ENCODE measurements at regions not wholly inside any gene's neighbourhood (a gene's known extent, or its start where the extent isn't known, plus 50 kb on each side); places are given as distances from the start of the nearest gene placed in this dataset.

GRCh38 chr5:5063533-5063953, 76.6 kb upstream of the ADAMTS16 start:
- no peak for DNase-seq
- H3K36me3 ChIP-seq (replicated peaks; ENCODE audit: insufficient read depth, low read length): no peaks in the 10 kb centered on the region
- H3K9me2 ChIP-seq (replicated peaks; ENCODE audit: insufficient read depth, low read length): no peaks in the 10 kb centered on the region
- H3F3A ChIP-seq (ENCODE audit: insufficient read depth, low read length): peaks cover 14% of the 10 kb centered on the region
- no peak for TF ChIP-seq EZH2 (optimal IDR thresholded peaks at IDR 0.05; ENCODE audit: low read depth, low read length)
- peak; percentile 14; the same call in 1 of the 2 replicates for TF ChIP-seq CTCF (IDR thresholded peaks at IDR 0.05; ENCODE audit: low read length)
- H2AFZ ChIP-seq (ENCODE audit: low read length): no peak overlapping the region
- no peak overlapping the region for H3K4me3 ChIP-seq (ENCODE audit: low read length)
- H3K27me3 ChIP-seq (replicated peaks; ENCODE audit: insufficient read depth, low read length): no peaks in the 10 kb centered on the region
- no peaks in the 10 kb centered on the region for H4K20me1 ChIP-seq (ENCODE audit: insufficient read depth, low read length)
- H3K9ac ChIP-seq (ENCODE audit: low read length): no peak overlapping the region
- H3K4me2 ChIP-seq (ENCODE audit: low read depth, low read length): no peak overlapping the region
- no peak overlapping the region for H3K27ac ChIP-seq (ENCODE audit: low read length)
- no peaks in the 10 kb centered on the region for H3K79me2 ChIP-seq (ENCODE audit: low read length)
- no peaks in the 10 kb centered on the region for H3K9me3 ChIP-seq (replicated peaks; ENCODE audit: insufficient read depth, low read length)
- H3K4me1 ChIP-seq (ENCODE audit: low read length): peaks cover 11% of the 10 kb centered on the region; the same call in 1 of the 2 replicates

GRCh38 chr5:5065472-5065871, 74.7 kb upstream of the ADAMTS16 start:
- Histone ChIP-seq H2AFZ (ENCODE audit: low read length) (peak overlapping the region; percentile 66; the same call in 1 of the 2 replicates), H4K20me1 (ENCODE audit: insufficient read depth, low read length) (no peaks in the 10 kb centered on the region), H3K79me2 (ENCODE audit: low read length) (no peaks in the 10 kb centered on the region), H3K9me2 (replicated peaks; ENCODE audit: insufficient read depth, low read length) (no peaks in the 10 kb centered on the region), H3K4me2 (ENCODE audit: low read depth, low read length) (peak overlapping the region; percentile 73), H3K9me3 (replicated peaks; ENCODE audit: insufficient read depth, low read length) (no peaks in the 10 kb centered on the region), H3K4me1 (ENCODE audit: low read length) (peaks cover 11% of the 10 kb centered on the region; the same call in 1 of the 2 replicates), H3K27ac (ENCODE audit: low read length) (peak overlapping the region; percentile 62; the same call in 1 of the 2 replicates), H3K27me3 (replicated peaks; ENCODE audit: insufficient read depth, low read length) (no peaks in the 10 kb centered on the region), H3F3A (ENCODE audit: insufficient read depth, low read length) (peaks cover 14% of the 10 kb centered on the region), H3K9ac (ENCODE audit: low read length) (no peak overlapping the region), H3K4me3 (ENCODE audit: low read length) (peak overlapping the region; percentile 38), H3K36me3 (replicated peaks; ENCODE audit: insufficient read depth, low read length) (no peaks in the 10 kb centered on the region)
- DNase-seq: no peak
- no peak for TF ChIP-seq CTCF (IDR thresholded peaks at IDR 0.05; ENCODE audit: low read length)
- no peak for TF ChIP-seq EZH2phosphoT487 (IDR thresholded peaks at IDR 0.05; ENCODE audit: low read length)
- TF ChIP-seq EZH2 (optimal IDR thresholded peaks at IDR 0.05; ENCODE audit: low read depth, low read length): no peak

GRCh38 chr5:5066276-5067186, 73.6 kb upstream of the ADAMTS16 start:
- H4K20me1 ChIP-seq (ENCODE audit: insufficient read depth, low read length): no peaks in the 10 kb centered on the region

More at GRCh38 chr5:5066276-5067186, 73.6 kb upstream of the ADAMTS16 start:
- Histone ChIP-seq H3K4me2 (ENCODE audit: low read depth, low read length) (peak overlapping the region; percentile 73), H2AFZ (ENCODE audit: low read length) (peak overlapping the region; percentile 66), H3K79me2 (ENCODE audit: low read length) (no peaks in the 10 kb centered on the region), H3K9ac (ENCODE audit: low read length) (no peak overlapping the region; the same call in 1 of the 2 replicates), H3K9me3 (replicated peaks; ENCODE audit: insufficient read depth, low read length) (no peaks in the 10 kb centered on the region), H3K9me2 (replicated peaks; ENCODE audit: insufficient read depth, low read length) (no peaks in the 10 kb centered on the region), H3F3A (ENCODE audit: insufficient read depth, low read length) (peaks cover 14% of the 10 kb centered on the region), H3K27me3 (replicated peaks; ENCODE audit: insufficient read depth, low read length) (no peaks in the 10 kb centered on the region), H3K36me3 (replicated peaks; ENCODE audit: insufficient read depth, low read length) (no peaks in the 10 kb centered on the region), H3K27ac (ENCODE audit: low read length) (peak overlapping the region; percentile 62; the same call in 1 of the 2 replicates), H3K4me3 (ENCODE audit: low read length) (peak overlapping the region; percentile 38), H3K4me1 (ENCODE audit: low read length) (peaks cover 11% of the 10 kb centered on the region; the same call in 1 of the 2 replicates)
- TF ChIP-seq EZH2phosphoT487 (IDR thresholded peaks at IDR 0.05; ENCODE audit: low read length) (no peak), EZH2 (optimal IDR thresholded peaks at IDR 0.05; ENCODE audit: low read depth, low read length) (no peak), CTCF (IDR thresholded peaks at IDR 0.05; ENCODE audit: low read length) (no peak)
- peak; percentile 67 for DNase-seq

Measured in MM.1S (cell line).